GM19467 (cell line): ENCODE measurements at regions not wholly inside any gene's neighbourhood (a gene's known extent, or its start where the extent isn't known, plus 50 kb on each side); places are given as distances from the start of the nearest gene placed in this dataset.

ENCODE experiments used
- ATAC-seq: cut with Tn5 transposase; IDR thresholded peaks from one replicate; pipeline ENCODE4 v1.9.1; 2021; ENCODE audit warnings: mild to moderate bottlenecking, moderate library complexity; ENCODE audit not compliant: unreplicated experiment

GRCh38 chr5:175201393-175201792 is 242.6 kb downstream of the DRD1 start:
- ATAC-seq, result no peak

- ATAC-seq, result no peak
Observed at GRCh38 chr5:175195698-175196656, 248.0 kb downstream of the DRD1 start.

DNA sequence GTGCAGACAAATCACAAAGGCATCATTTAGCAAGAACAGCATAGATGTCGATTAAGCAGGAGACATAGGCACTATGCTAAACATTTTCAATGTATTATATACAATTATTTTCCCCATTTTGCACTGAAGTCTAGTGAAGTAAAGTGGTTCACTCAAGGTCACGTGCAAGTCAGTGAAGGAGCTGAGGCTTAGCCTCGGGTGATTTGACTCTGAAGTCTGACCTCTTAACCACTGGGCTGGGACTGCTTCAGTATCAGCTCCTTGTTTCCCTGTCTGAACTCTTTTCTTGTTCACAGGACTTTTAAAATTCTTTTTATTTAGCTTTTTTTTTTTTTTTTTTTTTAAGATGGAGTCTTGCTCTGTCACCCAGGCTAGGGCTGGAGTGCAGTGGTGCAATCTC is 262.7 kb downstream of the DRD1 start:
- no peak for ATAC-seq

- ATAC-seq, result no peak
Observed at GRCh38 chr5:175170899-175171298, 273.1 kb downstream of the DRD1 start.

- no peak for ATAC-seq
Observed at GRCh38 chr5:175168882-175169507, 275.0 kb downstream of the DRD1 start.

GRCh38 chr5:175166026-175166425 is 278.0 kb downstream of the DRD1 start:
- ATAC-seq, result no peak

GRCh38 chr5:175163586-175164275 is 280.3 kb downstream of the DRD1 start:
- ATAC-seq, result no peak

DNA sequence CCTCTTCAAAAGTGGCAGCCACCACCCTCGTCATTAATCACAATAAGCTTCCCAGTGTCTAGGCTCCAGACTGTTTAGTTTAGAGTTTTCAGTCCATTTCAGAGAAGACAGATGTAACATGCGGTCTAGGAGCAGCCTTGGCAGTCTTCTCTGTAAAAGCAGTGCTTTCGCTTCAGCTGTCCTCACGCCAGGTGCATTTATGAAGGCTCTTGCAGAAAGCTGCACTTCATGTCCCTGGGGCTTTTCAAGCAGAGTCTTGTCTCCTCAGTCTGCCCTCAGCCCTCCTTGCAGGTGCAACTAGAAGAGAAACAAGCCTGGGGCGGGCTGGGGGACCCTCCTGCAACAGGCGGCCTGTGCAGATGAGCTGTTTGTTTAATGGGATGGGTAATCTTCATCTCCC is 281.9 kb downstream of the DRD1 start:
- no peak for ATAC-seq

- no peak for ATAC-seq
Observed at GRCh38 chr5:175159956-175160355, 284.0 kb downstream of the DRD1 start.

- no peak for ATAC-seq
Observed at GRCh38 chr5:175148636-175149172, 295.3 kb downstream of the DRD1 start.

- ATAC-seq, result no peak
Observed at GRCh38 chr5:175146733-175147132, 297.2 kb downstream of the DRD1 start.

- no peak for ATAC-seq
Observed at GRCh38 chr5:175141421-175141820, 302.6 kb downstream of the DRD1 start.

DNA sequence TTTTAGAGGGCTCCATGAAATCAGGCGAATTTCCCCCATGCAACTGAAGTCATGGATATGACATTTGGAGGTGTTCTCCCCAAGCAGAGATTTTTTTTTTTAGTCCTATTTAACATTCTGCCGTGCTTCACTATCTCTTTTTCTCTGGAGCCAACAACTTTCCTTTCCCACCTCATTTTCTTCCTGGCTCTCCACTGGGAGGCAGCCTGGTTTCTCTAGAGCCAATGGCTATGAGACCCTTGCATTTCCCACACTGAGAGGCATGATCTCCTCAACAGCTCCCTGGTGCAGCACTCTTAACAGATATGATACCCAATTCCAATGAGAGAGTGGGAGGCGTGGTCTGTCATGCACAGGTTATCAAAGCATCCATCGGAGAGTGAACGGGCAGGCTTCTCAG is 310.8 kb downstream of the DRD1 start:
- no peak for ATAC-seq

DNA sequence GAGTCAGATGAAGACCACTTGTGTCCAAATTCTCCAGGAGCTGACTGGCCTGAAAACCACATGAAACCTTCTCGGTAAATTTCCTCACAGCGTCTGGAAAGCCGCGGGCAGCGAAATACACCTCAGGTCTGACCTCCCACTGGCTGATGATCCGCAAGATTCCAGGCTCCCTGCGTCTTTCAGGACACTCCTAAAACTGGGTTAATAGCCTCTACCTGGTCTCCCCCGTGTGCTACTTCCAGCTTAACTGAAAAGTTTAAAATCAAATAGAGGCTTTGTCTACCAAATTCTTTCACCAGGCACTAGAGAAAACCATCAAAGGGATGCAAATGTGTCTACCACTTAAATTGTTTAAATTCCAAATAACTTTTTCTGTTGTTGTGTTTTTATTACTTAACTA is 312.6 kb downstream of the DRD1 start:
- ATAC-seq, result no peak

- ATAC-seq, result no peak
Observed at GRCh38 chr5:175129619-175130018, 314.4 kb downstream of the DRD1 start.

DNA sequence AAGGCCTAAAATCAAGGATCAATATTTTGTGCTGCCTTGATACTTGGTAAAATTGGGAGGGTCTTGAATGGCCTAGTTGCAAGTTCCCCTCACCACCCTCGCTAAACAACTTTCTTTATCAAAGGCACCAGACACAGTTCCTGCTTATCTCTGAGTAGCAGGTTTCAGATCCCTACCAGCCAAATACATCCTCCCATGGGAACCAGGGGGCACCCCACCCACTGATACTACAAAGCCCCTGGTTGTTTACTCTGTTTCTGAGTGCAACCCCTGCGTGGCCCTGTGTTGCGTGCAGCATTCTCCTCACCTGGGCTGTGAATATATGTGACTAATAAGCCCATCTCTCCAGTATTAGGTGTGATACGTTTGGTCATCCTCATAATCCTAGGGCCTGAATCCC is 314.9 kb downstream of the DRD1 start:
- ATAC-seq, result no peak

DNA sequence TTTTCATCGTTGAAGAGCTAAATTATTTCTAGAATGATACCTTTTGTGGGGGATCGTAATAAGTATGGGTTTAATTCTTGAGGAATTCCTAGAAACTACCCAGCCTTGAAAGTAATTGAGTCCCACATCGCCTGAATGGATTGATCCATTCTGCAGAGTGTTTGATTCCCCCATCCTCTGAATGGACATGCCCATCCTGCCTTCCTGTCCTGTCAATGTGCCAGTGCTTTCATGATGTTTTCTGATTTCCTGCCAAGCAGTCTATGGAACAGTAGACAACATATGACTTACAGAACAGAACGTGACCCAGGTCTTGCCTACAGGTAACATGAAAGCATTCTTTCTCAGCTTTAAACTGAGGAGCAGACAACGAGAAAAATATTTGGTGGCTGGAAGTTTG is 319.2 kb downstream of the DRD1 start:
- no peak for ATAC-seq

DNA sequence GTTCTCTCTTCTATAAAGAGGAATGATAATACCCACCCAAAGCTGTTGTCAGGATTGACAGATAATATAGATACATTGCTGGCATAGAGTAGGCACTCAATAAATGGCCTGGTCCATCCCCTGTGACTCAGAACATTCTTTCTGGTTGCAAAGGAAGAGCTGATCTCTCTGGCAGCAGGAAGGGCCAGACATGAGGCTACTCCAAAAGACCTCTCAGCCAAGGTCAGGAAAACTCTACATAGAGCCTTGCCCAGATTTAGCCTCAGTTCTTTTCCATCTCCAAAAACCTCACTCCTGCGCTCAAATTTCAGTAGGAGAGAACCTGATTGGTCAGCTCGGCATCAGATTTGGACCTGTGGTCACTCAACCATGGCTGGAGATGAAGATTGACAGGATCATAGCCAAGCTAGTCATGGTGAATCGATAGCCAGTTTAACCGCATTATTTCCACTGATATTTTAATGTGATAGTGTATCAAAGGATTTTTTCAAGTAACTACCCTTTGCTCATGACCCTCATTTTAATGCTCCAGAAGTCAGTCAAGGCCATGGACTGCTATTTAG is 319.6 kb downstream of the DRD1 start:
- ATAC-seq, result no peak

GRCh38 chr5:175123542-175123941 is 320.4 kb downstream of the DRD1 start:
- no peak for ATAC-seq

DNA sequence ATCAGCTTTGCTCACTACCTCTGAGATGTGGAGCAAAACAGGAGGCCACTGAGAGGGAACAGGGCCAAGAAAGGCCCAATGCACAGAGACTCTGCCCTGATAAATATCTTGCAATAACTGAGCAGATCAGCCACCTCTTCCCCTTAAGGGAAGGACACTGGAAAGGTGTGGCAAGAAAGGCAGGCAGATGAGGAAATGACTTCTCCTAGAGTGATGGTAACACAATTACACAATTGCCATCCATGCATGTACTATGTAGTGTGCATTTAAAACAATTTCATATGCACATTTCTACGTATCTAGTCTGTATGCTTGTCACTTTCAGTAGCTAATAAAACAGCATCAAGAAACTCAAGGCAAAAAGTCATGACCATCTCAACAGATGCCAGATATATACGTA is 322.5 kb downstream of the DRD1 start:
- no peak for ATAC-seq

- no peak for ATAC-seq
Observed at GRCh38 chr5:175120412-175120811, 323.6 kb downstream of the DRD1 start.
